A549 (cell line): ENCODE measurements at regions not wholly inside any gene's neighbourhood (a gene's known extent, or its start where the extent isn't known, plus 50 kb on each side); places are given as distances from the start of the nearest gene placed in this dataset.

Source experiments
- JUN ChIP-seq, 2 experiments: fragments of >200 bp; sonication (Bioruptor Twin); formaldehyde crosslinking; IDR thresholded peaks; 2 replicates in 1 of 2; 3 replicates in 1 of 2; pipeline ENCODE4 v1.6.1; 2016 to 2017
- MAFK ChIP-seq: fragments of 450-650 bp; IDR thresholded peaks from 2 replicates; pipeline ENCODE4 v1.6.1; 2014; ENCODE audit not compliant: partially characterized antibody
- RAD21 ChIP-seq, 2 experiments: fragments of >200 bp in 1 of 2; sonication (Bioruptor Twin) in 1 of 2; formaldehyde crosslinking in 1 of 2; IDR thresholded peaks in 1 of 2; conservative IDR thresholded peaks in 1 of 2; 2 replicates in 1 of 2; 3 replicates in 1 of 2; pipeline ENCODE4 v1.6.1; 2012 to 2018; ENCODE audit warnings: inconsistent platforms in 1 of 2
- USF2 ChIP-seq: fragments of 450-650 bp; IDR thresholded peaks from 2 replicates; pipeline ENCODE4 v1.6.1; 2014; ENCODE audit warnings: antibody characterized with exemption
- TF ChIP-seq, protein P1 (sequence below): fragments of >200 bp; sonication (Bioruptor Twin); formaldehyde crosslinking; IDR thresholded peaks from 3 replicates; pipeline ENCODE4 v1.5.1; 2016

DNA sequence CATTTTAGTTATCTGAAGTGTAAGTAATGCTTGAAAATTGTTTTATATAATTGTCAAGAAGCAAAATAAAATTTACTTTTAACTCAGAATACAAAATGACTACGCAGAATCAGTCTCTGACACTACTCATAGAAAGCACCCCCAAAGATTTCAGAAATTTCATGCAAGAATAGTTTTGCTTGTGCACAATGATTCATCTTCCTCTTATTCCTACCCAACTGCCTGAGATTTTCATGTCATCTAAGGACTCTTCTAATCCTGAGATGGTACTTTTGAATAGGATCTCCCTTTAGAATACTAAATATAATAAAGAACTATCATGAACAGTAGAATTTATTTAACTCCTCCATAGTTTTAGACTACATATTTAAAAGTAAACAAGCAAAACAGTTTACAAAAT, 485.3 kb upstream of the MGAT4C start:
- TF ChIP-seq USF2, result no peak
- TF ChIP-seq, protein P1, sequence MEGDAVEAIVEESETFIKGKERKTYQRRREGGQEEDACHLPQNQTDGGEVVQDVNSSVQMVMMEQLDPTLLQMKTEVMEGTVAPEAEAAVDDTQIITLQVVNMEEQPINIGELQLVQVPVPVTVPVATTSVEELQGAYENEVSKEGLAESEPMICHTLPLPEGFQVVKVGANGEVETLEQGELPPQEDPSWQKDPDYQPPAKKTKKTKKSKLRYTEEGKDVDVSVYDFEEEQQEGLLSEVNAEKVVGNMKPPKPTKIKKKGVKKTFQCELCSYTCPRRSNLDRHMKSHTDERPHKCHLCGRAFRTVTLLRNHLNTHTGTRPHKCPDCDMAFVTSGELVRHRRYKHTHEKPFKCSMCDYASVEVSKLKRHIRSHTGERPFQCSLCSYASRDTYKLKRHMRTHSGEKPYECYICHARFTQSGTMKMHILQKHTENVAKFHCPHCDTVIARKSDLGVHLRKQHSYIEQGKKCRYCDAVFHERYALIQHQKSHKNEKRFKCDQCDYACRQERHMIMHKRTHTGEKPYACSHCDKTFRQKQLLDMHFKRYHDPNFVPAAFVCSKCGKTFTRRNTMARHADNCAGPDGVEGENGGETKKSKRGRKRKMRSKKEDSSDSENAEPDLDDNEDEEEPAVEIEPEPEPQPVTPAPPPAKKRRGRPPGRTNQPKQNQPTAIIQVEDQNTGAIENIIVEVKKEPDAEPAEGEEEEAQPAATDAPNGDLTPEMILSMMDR, result no peak
- no peak for TF ChIP-seq RAD21 (conservative IDR thresholded peaks at IDR 0.05 in 1 of 2, IDR thresholded peaks at IDR 0.05 in 1 of 2)
- TF ChIP-seq JUN (IDR thresholded peaks at IDR 0.05), result no peak
- no peak for TF ChIP-seq MAFK
